IMR-90 (cell line): ENCODE measurements at regions not wholly inside any gene's neighbourhood (a gene's known extent, or its start where the extent isn't known, plus 50 kb on each side); places are given as distances from the start of the nearest gene placed in this dataset.

Source experiments
- ATAC-seq: fragments of 200-7000 bp; cut with Tn5 transposase; 2 replicates; pipeline ENCODE4 v1.9.1; 2020; ENCODE audit warnings: low read depth, mild to moderate bottlenecking, moderate library complexity
- BruUV-seq: library from RNA; stranded (reverse); fragments of 400-500 nt; replicated peaks from 2 replicates; lab custom pipeline; 2021; lab: Mats Ljungman, UMichigan
- CTCF ChIA-PET: fragments of 300-600 bp; formaldehyde crosslinking; extraction: SDS; loops from one replicate; lab custom pipeline; 2021; ENCODE audit warnings: antibody characterized with exemption; lab: Yijun Ruan, JAX
- POLR2A ChIA-PET: fragments of 300-600 bp; sonication (Branson Sonifier 250); formaldehyde crosslinking; loops from one replicate; lab custom pipeline; 2022; ENCODE audit warnings: antibody characterized with exemption; ENCODE audit not compliant: unreplicated experiment; lab: Charles Lee
- DNase-seq: peaks from one replicate; pipeline ENCODE4 v3.0.0; 2013
- H2AFZ ChIP-seq: replicated peaks from 2 replicates; pipeline ENCODE3; 2013; ENCODE audit warnings: low read length, mild to moderate bottlenecking; ENCODE audit not compliant: poor library complexity
- H2AK5ac ChIP-seq: 2 replicates; pipeline ENCODE4 v1.6.1; 2013; ENCODE audit warnings: low read depth, low read length, inconsistent platforms
- H2AK9ac ChIP-seq: replicated peaks from 2 replicates; pipeline ENCODE3; 2013; ENCODE audit warnings: mild to moderate bottlenecking, low read depth, low read length, moderate library complexity; ENCODE audit not compliant: poor library complexity
- H2BK120ac ChIP-seq: 2 replicates; pipeline ENCODE4 v1.6.1; 2013; ENCODE audit warnings: low read depth, low read length, inconsistent platforms
- H2BK15ac ChIP-seq: 3 replicates; pipeline ENCODE4 v1.6.1; 2013; ENCODE audit warnings: low read depth, low read length, inconsistent platforms
- H2BK20ac ChIP-seq: 2 replicates; pipeline ENCODE4 v1.6.1; 2013; ENCODE audit warnings: low read depth, mild to moderate bottlenecking, inconsistent platforms, low read length, moderate library complexity
- H2BK5ac ChIP-seq: 2 replicates; pipeline ENCODE4 v1.6.1; 2013; ENCODE audit warnings: mild to moderate bottlenecking, low read depth, low read length, inconsistent platforms; ENCODE audit not compliant: poor library complexity, severe bottlenecking
- H3K14ac ChIP-seq: replicated peaks from 2 replicates; pipeline ENCODE4 v1.6.1; 2013; ENCODE audit warnings: low read depth, low read length, inconsistent platforms
- H3K18ac ChIP-seq: 2 replicates; pipeline ENCODE4 v1.6.1; 2013; ENCODE audit warnings: low read depth, low read length, control low read depth
- H3K23ac ChIP-seq: 2 replicates; pipeline ENCODE4 v1.6.1; 2013; ENCODE audit warnings: low read depth, low read length, inconsistent platforms
- H3K27ac ChIP-seq: 2 replicates; pipeline ENCODE4 v1.5.1; 2013; ENCODE audit warnings: mild to moderate bottlenecking, control low read depth, low read length; ENCODE audit not compliant: insufficient read depth
- H3K27me3 ChIP-seq: 2 replicates; pipeline ENCODE4 v1.6.1; 2013; ENCODE audit warnings: low read length; ENCODE audit not compliant: control insufficient read depth, insufficient read depth
- H3K36me3 ChIP-seq: 2 replicates; pipeline ENCODE4 v1.6.1; 2013; ENCODE audit warnings: low read length, mixed read lengths; ENCODE audit not compliant: control insufficient read depth, insufficient read depth
- H3K4ac ChIP-seq: 2 replicates; pipeline ENCODE4 v1.6.1; 2013; ENCODE audit warnings: low read depth, low read length, inconsistent platforms
- H3K4me1 ChIP-seq: 2 replicates; pipeline ENCODE4 v1.6.1; 2013; ENCODE audit warnings: low read length, mixed read lengths; ENCODE audit not compliant: control insufficient read depth, insufficient read depth
- H3K4me2 ChIP-seq: 2 replicates; pipeline ENCODE4 v1.6.1; 2013; ENCODE audit warnings: low read depth, mild to moderate bottlenecking, control low read depth, low read length, moderate library complexity
- H3K4me3 ChIP-seq: 2 replicates; pipeline ENCODE4 v1.5.1; 2013; ENCODE audit warnings: low read depth, mild to moderate bottlenecking, control low read depth, low read length, moderate library complexity; ENCODE audit not compliant: insufficient read depth
- H3K56ac ChIP-seq: 2 replicates; pipeline ENCODE4 v1.6.1; 2013; ENCODE audit warnings: low read length, inconsistent platforms; ENCODE audit not compliant: insufficient read depth; ENCODE audit errors: extremely low read depth
- H3K79me1 ChIP-seq, 2 experiments: 2 replicates each; pipeline ENCODE4 v1.6.1; 2013; ENCODE audit warnings: low read length in 2 of 2, inconsistent platforms in 1 of 2, low read depth in 1 of 2
- H3K9ac ChIP-seq: 2 replicates; pipeline ENCODE4 v1.6.1; 2013; ENCODE audit warnings: low read depth, low read length, control low read depth
- H3K9me1 ChIP-seq: 2 replicates; pipeline ENCODE4 v1.6.1; 2013; ENCODE audit warnings: low read length, inconsistent platforms; ENCODE audit not compliant: insufficient read depth
- H3K9me3 ChIP-seq: 2 replicates; pipeline ENCODE4 v1.6.1; 2013; ENCODE audit warnings: low read length; ENCODE audit not compliant: control insufficient read depth, insufficient read depth
- H4K20me1 ChIP-seq: 2 replicates; pipeline ENCODE4 v1.6.1; 2013; ENCODE audit warnings: low read length, inconsistent platforms; ENCODE audit not compliant: insufficient read depth
- H4K5ac ChIP-seq: 2 replicates; pipeline ENCODE4 v1.6.1; 2013; ENCODE audit warnings: mild to moderate bottlenecking, low read depth, low read length, control low read depth
- H4K8ac ChIP-seq, 2 experiments: 2 replicates each; pipeline ENCODE4 v1.6.1; 2013; ENCODE audit warnings: low read depth in 2 of 2, low read length in 2 of 2, control low read depth in 1 of 2, inconsistent platforms in 1 of 2
- H4K91ac ChIP-seq: 2 replicates; pipeline ENCODE4 v1.6.1; 2013; ENCODE audit warnings: low read depth, low read length, inconsistent platforms; ENCODE audit not compliant: insufficient read depth
- CHD1 ChIP-seq: IDR thresholded peaks from 2 replicates; pipeline ENCODE4 v1.6.1; 2012; ENCODE audit warnings: low read depth, low read length, improper control_type of control experiment
- CTCF ChIP-seq: conservative IDR thresholded peaks from 2 replicates; pipeline ENCODE4 v1.5.1; 2012; ENCODE audit warnings: mild to moderate bottlenecking, low read depth, low read length, improper control_type of control experiment
- FOS ChIP-seq: fragments of 150-350 bp; IDR thresholded peaks from 2 replicates; pipeline ENCODE4 v1.6.1; 2016; ENCODE audit warnings: low read depth, low read length
- MXI1 ChIP-seq: IDR thresholded peaks from 2 replicates; pipeline ENCODE4 v1.6.1; 2012; ENCODE audit warnings: low read depth, mild to moderate bottlenecking, low read length, moderate library complexity, borderline replicate concordance
- POLR2A ChIP-seq: IDR thresholded peaks from 2 replicates; pipeline ENCODE4 v1.6.1; 2012; ENCODE audit warnings: mild to moderate bottlenecking, low read depth, low read length
- RCOR1 ChIP-seq: IDR thresholded peaks from 2 replicates; pipeline ENCODE4 v1.6.1; 2012; ENCODE audit warnings: mild to moderate bottlenecking, low read length, improper control_type of control experiment; ENCODE audit not compliant: insufficient replicate concordance
- RFX5 ChIP-seq: IDR thresholded peaks from 2 replicates; pipeline ENCODE4 v1.8.0; 2012; ENCODE audit warnings: low read depth, mild to moderate bottlenecking, low read length, moderate library complexity
- SMC3 ChIP-seq: fragments of 150-350 bp; IDR thresholded peaks from 2 replicates; pipeline ENCODE4 v1.6.1; 2016; ENCODE audit warnings: low read depth, mild to moderate bottlenecking, antibody characterized with exemption, low read length, moderate library complexity
- USF2 ChIP-seq: fragments of 150-350 bp; IDR thresholded peaks from 2 replicates; pipeline ENCODE4 v1.6.1; 2017; ENCODE audit warnings: mild to moderate bottlenecking, antibody characterized with exemption, low read length, low read depth
- WGBS, 2 experiments: methylation state at CpG; one replicate each; pipeline versions ENCODE4 v1.1.5 to v1.1.7; 2013; ENCODE audit warnings: missing lambda C conversion rate in 2 of 2; ENCODE audit not compliant: insufficient read length in 1 of 2; ENCODE audit errors: extremely low coverage in 2 of 2; 5-methylcytosine and 5-hydroxymethylcytosine counted together
- dilution Hi-C: fragments of 300-500 bp; cut with HindIII; formaldehyde crosslinking; loops from one replicate; pipeline ENCODE4 v1.14.3; 2018; ENCODE audit warnings: low sequenced_read_pairs; ENCODE audit not compliant: unreplicated experiment
- in situ Hi-C: fragments of 300-500 bp; cut with MboI; formaldehyde crosslinking; loops from 3 replicates; pipeline ENCODE4 v1.14.3; 2019; ENCODE audit warnings: low sequenced_read_pairs, inconsistent platforms, mixed read lengths
- intact Hi-C: fragments of 100-400 bp; cut with micrococcal nuclease; formaldehyde crosslinking; loops from 2 replicates; pipeline ENCODE4 v1.10.0; 2022

GRCh38 chr10:6753644-6754043, 173.6 kb upstream of the PRKCQ start:
- H2AK5ac ChIP-seq, result no peak overlapping the region
- no peak overlapping the region for H3K56ac ChIP-seq
- peaks cover 4% of the 10 kb centered on the region for H3K4me1 ChIP-seq
- dilution Hi-C loops, result no loop called here
- no peak for TF ChIP-seq USF2
- no peak for TF ChIP-seq SMC3
- no peak for TF ChIP-seq CHD1
- TF ChIP-seq FOS, result no peak
- no peak for TF ChIP-seq RFX5
- TF ChIP-seq RCOR1, result no peak
- no peak for TF ChIP-seq MXI1
- no peak for TF ChIP-seq CTCF
- no peak for TF ChIP-seq POLR2A
- in situ Hi-C loops, result loop anchor here (25.0 kb wide), 1 partner anchor 616 kb away; no protein-coding TSS in a partner anchor
- H4K91ac ChIP-seq, result no peak overlapping the region
- H4K8ac ChIP-seq, result no peak overlapping the region
- H2AK9ac ChIP-seq, result no peak overlapping the region
- H2AFZ ChIP-seq, result no peak overlapping the region
- no peak overlapping the region for H4K5ac ChIP-seq
- no peaks in the 10 kb centered on the region for H3K9me3 ChIP-seq
- H3K27ac ChIP-seq, result no peak overlapping the region
- no peaks in the 10 kb centered on the region for H3K36me3 ChIP-seq
- H3K9me1 ChIP-seq, result peaks cover under 1% of the 10 kb centered on the region
- no peak overlapping the region for H2BK15ac ChIP-seq
- no peaks in the 10 kb centered on the region for H4K20me1 ChIP-seq
- no peak overlapping the region for H3K4ac ChIP-seq
- POLR2A ChIA-PET, result no interaction called here
- no TSS peak for BruUV-seq
- H3K4me3 ChIP-seq, result no peak overlapping the region
- no peak overlapping the region for H2BK20ac ChIP-seq
- no peak overlapping the region for H3K18ac ChIP-seq
- H2BK5ac ChIP-seq, result no peak overlapping the region
- CTCF ChIA-PET, result no interaction called here
- no peak overlapping the region for H3K23ac ChIP-seq
- H2BK120ac ChIP-seq, result no peak overlapping the region
- H3K27me3 ChIP-seq, result no peaks in the 10 kb centered on the region
- no peak overlapping the region for H3K9ac ChIP-seq
- ATAC-seq (no peak), DNase-seq (no peak)
- WGBS, 2 experiments, result 92% methylated on average over 2 of the region's 10 CpGs; no CpG with 5 or more reads in 1 of the 2 experiments
- intact Hi-C loops, result no loop called here
- H3K79me1 ChIP-seq, result no peaks in the 10 kb centered on the region
- no peak overlapping the region for H3K4me2 ChIP-seq
- no peak overlapping the region for H3K14ac ChIP-seq
